HepG2 (cell line): ENCODE measurements at regions not wholly inside any gene's neighbourhood (a gene's known extent, or its start where the extent isn't known, plus 50 kb on each side); places are given as distances from the start of the nearest gene placed in this dataset.

Experiments used
- ATAC-seq: fragments of 200-7000 bp; cut with Tn5 transposase; 3 replicates; pipeline ENCODE4 v1.9.1; 2020; ENCODE audit warnings: mild to moderate bottlenecking, moderate library complexity
- BruUV-seq: library from RNA; stranded (reverse); fragments of 400-500 nt; replicated peaks from 2 replicates; lab custom pipeline; 2021; lab: Mats Ljungman, UMichigan
- CTCF ChIA-PET: fragments of 300-600 bp; formaldehyde crosslinking; extraction: SDS; loops from one replicate; lab custom pipeline; 2021; ENCODE audit warnings: low total read pairs, inconsistent platforms, low intra/inter-chr PET ratio; lab: Yijun Ruan, JAX
- POLR2A ChIA-PET: fragments of 350-600 bp; sonication (Branson Sonifier 250); formaldehyde crosslinking; loops from one replicate; lab custom pipeline; 2020; ENCODE audit warnings: antibody characterized with exemption, inconsistent platforms; lab: Yijun Ruan, JAX
- DNase-seq: peaks from one replicate; pipeline ENCODE4 v3.0.0-alpha.2; 2015; ENCODE audit warnings: low spot score
- FAIRE-seq: peaks from 3 replicates; lab custom pipeline; 2011; peaks lifted over from hg19 to GRCh38; lab: Jason Lieb, UNC
- H2AFZ ChIP-seq: one replicate; pipeline ENCODE4 v1.6.1; 2011; ENCODE audit warnings: low read length, inconsistent platforms
- H3K27ac ChIP-seq: fragments of 300-600 bp; 3 replicates; pipeline ENCODE4 v1.8.0; 2011; ENCODE audit warnings: mixed run types, mild to moderate bottlenecking, mixed read lengths, low read length, inconsistent platforms; ENCODE audit not compliant: insufficient read depth; ENCODE audit errors: extremely low read length
- H3K27me3 ChIP-seq, 2 experiments: fragments of 200-600 bp in 1 of 2; 2 replicates in 1 of 2; 3 replicates in 1 of 2; pipeline versions ENCODE4 v1.6.0 to v1.8.0; 2011; ENCODE audit warnings: low read length in 2 of 2, mild to moderate bottlenecking in 2 of 2, moderate library complexity in 2 of 2, inconsistent platforms in 1 of 2; ENCODE audit not compliant: insufficient read depth in 2 of 2, control insufficient read depth in 1 of 2
- H3K36me3 ChIP-seq, 2 experiments: fragments of 200-600 bp in 1 of 2; replicated peaks in 1 of 2; 2 replicates in 1 of 2; 3 replicates in 1 of 2; pipeline versions ENCODE4 v1.5.1 to v1.8.0; 2011; ENCODE audit warnings: low read length in 2 of 2, inconsistent platforms in 1 of 2; ENCODE audit not compliant: insufficient read depth in 2 of 2, control insufficient read depth in 1 of 2
- H3K4me1 ChIP-seq: 2 replicates; pipeline ENCODE4 v1.5.1; 2012; ENCODE audit warnings: low read length, inconsistent platforms; ENCODE audit not compliant: insufficient read depth
- H3K4me2 ChIP-seq: 2 replicates; pipeline ENCODE4 v1.6.0; 2011; ENCODE audit warnings: low read depth, low read length, inconsistent platforms
- H3K4me3 ChIP-seq, 3 experiments: fragments of 200-600 bp in 1 of 3; sonication (generic), shearing (Covaris generic) in 1 of 3; replicated peaks in 1 of 3; 2 replicates each; pipeline ENCODE4 v1.5.1; 2011 to 2016; ENCODE audit warnings: low read length in 3 of 3, inconsistent platforms in 2 of 3, low read depth in 2 of 3, mild to moderate bottlenecking in 2 of 3, control low read depth in 1 of 3, mixed read lengths in 1 of 3; ENCODE audit not compliant: insufficient read depth in 1 of 3
- H3K79me2 ChIP-seq: one replicate; pipeline ENCODE4 v1.6.1; 2011; ENCODE audit warnings: low read length, inconsistent platforms; ENCODE audit not compliant: insufficient read depth
- H3K9ac ChIP-seq: 2 replicates; pipeline ENCODE4 v1.6.0; 2011; ENCODE audit warnings: mild to moderate bottlenecking, low read depth, low read length, inconsistent platforms; ENCODE audit not compliant: insufficient read depth
- H3K9me3 ChIP-seq: 2 replicates; pipeline ENCODE4 v1.5.1; 2012; ENCODE audit warnings: mild to moderate bottlenecking, low read length
- H4K20me1 ChIP-seq: 2 replicates; pipeline ENCODE4 v1.6.0; 2011; ENCODE audit warnings: inconsistent platforms, mild to moderate bottlenecking, low read length, moderate library complexity; ENCODE audit not compliant: insufficient read depth
- ELF4 ChIP-seq: sonication (generic); formaldehyde crosslinking; IDR thresholded peaks from 2 replicates; pipeline ENCODE4 v1.5.0; 2020; ENCODE audit warnings: missing genetic modification reagents, mild to moderate bottlenecking, moderate library complexity, borderline replicate concordance
- KDM5B ChIP-seq: sonication (generic); formaldehyde crosslinking; IDR thresholded peaks from 2 replicates; pipeline ENCODE4 v1.4.0; 2020; ENCODE audit warnings: missing genetic modification reagents, mild to moderate bottlenecking, borderline replicate concordance
- MXD1 ChIP-seq: sonication (generic); formaldehyde crosslinking; IDR thresholded peaks from 2 replicates; pipeline ENCODE4 v1.4.0; 2020; ENCODE audit warnings: mild to moderate bottlenecking, missing genetic modification reagents
- NBN ChIP-seq: fragments of 450-650 bp; conservative IDR thresholded peaks from 2 replicates; pipeline ENCODE4 v1.6.1; 2017
- RBFOX2 ChIP-seq: fragments of 200-400 bp; formaldehyde crosslinking; IDR thresholded peaks from 2 replicates; pipeline ENCODE4 v1.6.1; 2017; ENCODE audit warnings: low read depth, mild to moderate bottlenecking, low read length
- RBM39 ChIP-seq: fragments of 200-400 bp; formaldehyde crosslinking; IDR thresholded peaks from one replicate; pipeline ENCODE4 v1.6.1; 2018; ENCODE audit warnings: antibody characterized with exemption, mild to moderate bottlenecking, low read depth, low read length; ENCODE audit not compliant: poor library complexity, severe bottlenecking
- SOX5 ChIP-seq: IDR thresholded peaks from 2 replicates; pipeline ENCODE4 v1.6.1; 2016; ENCODE audit warnings: borderline replicate concordance
- U2AF1 ChIP-seq: fragments of 200-400 bp; formaldehyde crosslinking; optimal IDR thresholded peaks from 2 replicates; pipeline ENCODE3; 2017; ENCODE audit warnings: mild to moderate bottlenecking, low read depth, low read length
- ZFP1 ChIP-seq: IDR thresholded peaks from 2 replicates; pipeline ENCODE4 v1.6.1; 2016
- ZMYM2 ChIP-seq: sonication (generic); formaldehyde crosslinking; IDR thresholded peaks from 2 replicates; pipeline ENCODE4 v1.8.0; 2022; ENCODE audit warnings: mild to moderate bottlenecking, missing genetic modification reagents
- ZNF160 ChIP-seq: sonication (generic); formaldehyde crosslinking; IDR thresholded peaks from 2 replicates; pipeline ENCODE4 v1.8.0; 2022; ENCODE audit warnings: mild to moderate bottlenecking, inconsistent platforms, missing genetic modification reagents
- ZNF180 ChIP-seq: sonication (generic); formaldehyde crosslinking; IDR thresholded peaks from 2 replicates; pipeline ENCODE4 v1.4.0; 2020; ENCODE audit warnings: low read depth, missing genetic modification reagents, borderline replicate concordance
- ZNF335 ChIP-seq: sonication (generic); formaldehyde crosslinking; IDR thresholded peaks from 2 replicates; pipeline ENCODE4 v1.4.0; 2020; ENCODE audit warnings: missing genetic modification reagents
- ZNF382 ChIP-seq: sonication (generic); formaldehyde crosslinking; IDR thresholded peaks from 2 replicates; pipeline ENCODE4 v1.5.0; 2020; ENCODE audit warnings: missing genetic modification reagents, mild to moderate bottlenecking, borderline replicate concordance
- ZNF678 ChIP-seq: sonication (generic); formaldehyde crosslinking; IDR thresholded peaks from 2 replicates; pipeline ENCODE4 v1.4.0; 2020; ENCODE audit warnings: mild to moderate bottlenecking, missing genetic modification reagents
- WGBS: methylation state at CpG from one replicate; pipeline ENCODE4 v1.1.6; 2017; ENCODE audit warnings: low lambda C conversion rate; 5-methylcytosine and 5-hydroxymethylcytosine counted together
- in situ Hi-C: cut with HindIII; loops from 2 replicates; pipeline ENCODE4 v1.10.0; 2017; ENCODE audit warnings: low pct_unique_long_range_greater_than_20kb; ENCODE audit not compliant: extremely low pct_ligation_motif_present
- intact Hi-C: fragments of 100-400 bp; cut with micrococcal nuclease; formaldehyde crosslinking; loops from one replicate; pipeline ENCODE4 v1.10.0; 2022; ENCODE audit not compliant: unreplicated experiment

GRCh38 chr12:19908830-19909229 lies 459.5 kb upstream of the PDE3A start:
- Histone ChIP-seq H3K27me3 (no peaks in the 10 kb centered on the region), H3K4me3 (no peak overlapping the region), H2AFZ (no peak overlapping the region), H3K9me3 (no peaks in the 10 kb centered on the region), H3K4me2 (no peak overlapping the region), H3K36me3 (no peaks in the 10 kb centered on the region), H3K4me1 (0 out of 2 replicates have a peak, but pooled peaks cover 9% of the 10 kb centered on the region), H3K79me2 (no peaks in the 10 kb centered on the region), H4K20me1 (no peaks in the 10 kb centered on the region), H3K9ac (no peak overlapping the region), H3K27ac (no peak overlapping the region)
- in situ Hi-C loops, result no loop called here
- FAIRE-seq (no peak), DNase-seq (no peak), ATAC-seq (no peak)
- no TSS peak for BruUV-seq
- WGBS, result 2% methylated on average over 3 of the region's 3 CpGs
- no peak for TF ChIP-seq KDM5B (CRISPR knock-in tag)
- no peak for TF ChIP-seq MXD1 (CRISPR knock-in tag)
- no peak for TF ChIP-seq ZFP1 (CRISPR knock-in tag)
- no peak for TF ChIP-seq ZNF180
- TF ChIP-seq ZMYM2 (CRISPR knock-in tag), result no peak
- TF ChIP-seq RBFOX2, result no peak
- TF ChIP-seq NBN, result no peak
- no peak for TF ChIP-seq ZNF382
- TF ChIP-seq RBM39, result no peak
- no peak for TF ChIP-seq ZNF678 (CRISPR knock-in tag)
- TF ChIP-seq ELF4 (CRISPR knock-in tag), result no peak
- no peak for TF ChIP-seq ZNF160 (CRISPR knock-in tag)
- no peak for TF ChIP-seq SOX5
- no peak for TF ChIP-seq ZNF335
- no peak for TF ChIP-seq U2AF1
- CTCF ChIA-PET, result no interaction called here
- intact Hi-C loops, result no loop called here
- POLR2A ChIA-PET, result no interaction called here
